GM10266 (cell line): ENCODE measurements at regions not wholly inside any gene's neighbourhood (a gene's known extent, or its start where the extent isn't known, plus 50 kb on each side); places are given as distances from the start of the nearest gene placed in this dataset.

Source experiments
- DNase-seq: peaks from one replicate; pipeline ENCODE4 v3.0.0; 2012; ENCODE audit errors: extremely low spot score
- CTCF ChIP-seq: IDR thresholded peaks from 2 replicates; pipeline ENCODE4 v1.5.1; 2012; ENCODE audit warnings: mild to moderate bottlenecking, low read depth; ENCODE audit not compliant: control insufficient read depth, insufficient read depth; ENCODE audit errors: missing control alignments

GRCh38 chr2:22784566-22784965 lies 600.4 kb upstream of the KLHL29 start:
- no peak for TF ChIP-seq CTCF
- DNase-seq, result no peak

- TF ChIP-seq CTCF, result no peak
- DNase-seq, result no peak
Measured at GRCh38 chr2:22786817-22787216, 598.2 kb upstream of the KLHL29 start.

GRCh38 chr2:22787745-22788144 lies 597.2 kb upstream of the KLHL29 start:
- no peak for TF ChIP-seq CTCF
- DNase-seq, result no peak

GRCh38 chr2:22788749-22789327 lies 596.1 kb upstream of the KLHL29 start:
- TF ChIP-seq CTCF, result no peak
- DNase-seq, result no peak

- no peak for DNase-seq
- no peak for TF ChIP-seq CTCF
Measured at GRCh38 chr2:22795287-22795866, 589.6 kb upstream of the KLHL29 start.

- TF ChIP-seq CTCF, result no peak
- DNase-seq, result no peak
Measured at GRCh38 chr2:22798386-22798785, 586.6 kb upstream of the KLHL29 start.

- no peak for TF ChIP-seq CTCF
- DNase-seq, result no peak
Measured at GRCh38 chr2:22800412-22800811, 584.6 kb upstream of the KLHL29 start.
